BLaER1 treated with 17β-estradiol and CSF1 and Interleukin-3, amounts not matched to agents 10 nM and 100 nM (cell line): ENCODE measurements at regions not wholly inside any gene's neighbourhood (a gene's known extent, or its start where the extent isn't known, plus 50 kb on each side); places are given as distances from the start of the nearest gene placed in this dataset.

ENCODE experiments used
- H3K27ac ChIP-seq, 11 experiments: shearing (Covaris generic); formaldehyde crosslinking; 2 replicates each; pipeline ENCODE4 v1.8.1; 2022
- H3K27me3 ChIP-seq, 11 experiments: shearing (Covaris generic); formaldehyde crosslinking; 2 replicates each; pipeline ENCODE4 v1.8.1; 2022
- H3K36me3 ChIP-seq, 11 experiments: shearing (Covaris generic); formaldehyde crosslinking; 2 replicates each; pipeline ENCODE4 v1.8.1; 2022
- H3K4me1 ChIP-seq, 10 experiments: shearing (Covaris generic); formaldehyde crosslinking; 2 replicates each; pipeline ENCODE4 v1.8.1; 2022
- H3K4me2 ChIP-seq, 11 experiments: shearing (Covaris generic); formaldehyde crosslinking; 2 replicates each; pipeline ENCODE4 v1.8.1; 2022
- H3K4me3 ChIP-seq, 10 experiments: shearing (Covaris generic); formaldehyde crosslinking; 2 replicates each; pipeline ENCODE4 v1.8.1; 2022
- H3K9ac ChIP-seq, 11 experiments: shearing (Covaris generic); formaldehyde crosslinking; 2 replicates each; pipeline ENCODE4 v1.8.1; 2022
- H3K9me3 ChIP-seq, 11 experiments: shearing (Covaris generic); formaldehyde crosslinking; replicated peaks in 1 of 11; 2 replicates each; pipeline ENCODE4 v1.8.1; 2022
- H4K20me1 ChIP-seq, 11 experiments: shearing (Covaris generic); formaldehyde crosslinking; 2 replicates each; pipeline ENCODE4 v1.8.1; 2022
- Cebpa-rat ChIP-seq, 11 experiments: shearing (Covaris generic); IDR thresholded peaks; 2 replicates each; pipeline ENCODE4 v1.8.1; 2022

DNA sequence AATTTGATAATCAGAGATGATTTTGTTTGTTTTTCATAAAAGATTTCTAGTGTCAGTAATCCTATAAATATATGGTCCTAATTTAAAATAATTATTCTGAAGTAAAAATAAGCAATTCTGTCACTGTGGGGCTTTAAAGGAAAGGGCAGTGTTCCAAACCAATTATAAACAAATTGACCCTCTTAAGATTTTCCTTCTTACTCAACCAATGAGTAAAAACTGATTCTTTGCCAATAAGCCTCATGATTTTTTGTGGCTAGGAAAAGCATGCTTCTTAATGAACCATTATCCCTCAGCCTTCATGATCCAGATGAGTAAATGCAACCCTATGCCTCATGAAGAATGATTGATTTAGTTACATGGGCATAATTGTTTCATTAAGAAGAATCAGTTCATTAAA, 1010.4 kb downstream of the ADGRL3 start:
- no peak overlapping the region for H3K27ac ChIP-seq

DNA sequence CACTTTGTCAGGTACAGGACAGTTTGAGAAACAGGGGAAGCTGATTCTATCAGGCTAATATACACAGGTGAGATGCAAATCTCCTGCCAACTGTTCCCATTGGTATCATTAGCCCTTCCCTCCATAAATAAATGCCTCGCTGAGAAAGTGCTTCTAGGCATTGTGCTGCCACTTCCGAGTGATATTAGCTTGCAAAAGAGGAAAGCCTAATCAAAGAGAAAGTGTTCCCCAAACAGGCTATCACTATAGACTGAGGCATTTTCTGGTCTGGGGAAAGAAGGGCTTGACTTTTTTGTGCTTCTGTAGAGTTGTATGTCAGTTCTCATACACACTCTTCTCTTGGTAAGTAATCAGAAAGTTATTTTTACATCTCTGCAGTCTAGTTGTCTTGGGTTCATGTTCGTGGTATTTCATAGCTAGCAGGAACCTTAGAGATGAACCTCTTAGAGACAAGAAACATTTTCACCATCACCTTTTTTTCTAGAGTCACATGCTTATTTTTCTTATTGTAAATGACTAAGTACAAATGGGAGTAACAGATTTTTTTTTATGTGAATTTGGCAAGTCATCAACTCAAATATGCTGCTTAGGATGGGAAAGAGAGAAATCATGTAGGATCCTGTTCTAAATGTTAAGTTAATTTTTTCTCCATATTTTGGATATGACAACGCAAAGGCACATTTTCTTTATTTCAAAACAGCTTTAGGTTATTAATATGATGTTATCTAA, 1009.8 kb downstream of the ADGRL3 start:
- H3K9me3 ChIP-seq: no peaks in the 10 kb centered on the region
- H3K4me1 ChIP-seq: peaks cover 0 to 16% (median 0%) of the 10 kb centered on the region in 10 experiments; a peak in 4 of 20 replicates
- TF ChIP-seq Cebpa-rat (IDR thresholded peaks at IDR 0.05): no peak
- H3K27ac ChIP-seq: no peak overlapping the region
- H3K9ac ChIP-seq: no peak overlapping the region
- no peaks in the 10 kb centered on the region for H4K20me1 ChIP-seq
- H3K27me3 ChIP-seq: no peaks in the 10 kb centered on the region
- H3K4me2 ChIP-seq: no peak overlapping the region
- H3K4me3 ChIP-seq: no peak overlapping the region
- H3K36me3 ChIP-seq: no peaks in the 10 kb centered on the region

More for the DNA sequence above, 1010.4 kb downstream of the ADGRL3 start:
- no peaks in the 10 kb centered on the region for H3K36me3 ChIP-seq
- no peak for TF ChIP-seq Cebpa-rat (IDR thresholded peaks at IDR 0.05)
- H3K9me3 ChIP-seq: no peaks in the 10 kb centered on the region
- H3K9ac ChIP-seq: no peak overlapping the region
- H3K4me1 ChIP-seq: peaks cover 0 to 16% (median 0%) of the 10 kb centered on the region in 10 experiments; a peak in 4 of 20 replicates
- H3K4me3 ChIP-seq: no peak overlapping the region
- H4K20me1 ChIP-seq: no peaks in the 10 kb centered on the region
- no peak overlapping the region for H3K4me2 ChIP-seq
- H3K27me3 ChIP-seq: no peaks in the 10 kb centered on the region

DNA sequence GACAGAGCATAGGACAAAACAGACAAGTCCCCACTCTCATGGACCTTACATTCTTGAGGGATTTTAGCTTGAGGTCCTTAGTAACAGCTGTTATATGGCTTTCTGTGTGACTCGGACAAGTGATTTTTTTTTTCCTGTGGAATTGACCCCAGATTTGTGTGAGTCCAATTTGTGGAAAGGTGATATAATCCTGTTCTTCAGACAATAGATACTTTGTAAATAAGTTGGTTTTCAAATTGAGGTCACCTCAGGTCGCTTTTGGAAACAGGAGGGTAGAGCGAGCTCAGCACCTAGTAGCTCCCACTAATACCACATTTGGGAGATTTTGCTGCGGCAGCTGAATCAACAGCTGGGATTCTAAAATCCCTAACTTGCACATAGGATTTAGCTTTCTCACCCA, 1008.8 kb downstream of the ADGRL3 start:
- Histone ChIP-seq H3K27me3 (no peaks in the 10 kb centered on the region), H3K9me3 (no peaks in the 10 kb centered on the region), H3K36me3 (no peaks in the 10 kb centered on the region), H3K27ac (no peak overlapping the region), H3K4me3 (no peak overlapping the region), H3K4me2 (no peak overlapping the region), H3K4me1 (peaks cover 0 to 16% (median 0%) of the 10 kb centered on the region in 10 experiments; a peak in 4 of 20 replicates), H4K20me1 (no peaks in the 10 kb centered on the region), H3K9ac (no peak overlapping the region)
- TF ChIP-seq Cebpa-rat (IDR thresholded peaks at IDR 0.05): no peak

DNA sequence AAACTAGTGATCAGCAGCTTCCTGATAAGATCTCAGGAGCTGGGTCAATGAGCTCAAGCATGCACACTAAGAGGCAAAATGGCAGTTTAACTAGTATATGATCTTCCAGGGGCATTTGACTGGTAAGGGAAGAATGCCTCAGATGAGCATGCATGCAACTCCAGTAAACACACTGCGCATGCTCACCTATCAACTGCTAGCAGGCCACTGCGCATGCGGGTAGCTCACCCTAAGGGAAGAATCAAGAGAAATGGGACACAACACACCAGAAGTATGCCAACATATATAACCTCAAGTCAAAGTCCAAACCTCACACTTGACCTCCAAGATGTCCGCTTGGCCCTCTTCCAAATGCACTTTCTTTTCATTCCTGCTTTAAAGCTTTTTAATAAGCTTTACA, 1004.0 kb downstream of the ADGRL3 start:
- H4K20me1 ChIP-seq: no peaks in the 10 kb centered on the region
- no peaks in the 10 kb centered on the region for H3K27me3 ChIP-seq
- no peak for TF ChIP-seq Cebpa-rat (IDR thresholded peaks at IDR 0.05)
- H3K36me3 ChIP-seq: no peaks in the 10 kb centered on the region
- peaks cover 0 to 16% (median 0%) of the 10 kb centered on the region in 10 experiments; a peak in 4 of 20 replicates for H3K4me1 ChIP-seq
- no peaks in the 10 kb centered on the region for H3K9me3 ChIP-seq
- H3K27ac ChIP-seq: no peak overlapping the region
- H3K4me2 ChIP-seq: no peak overlapping the region
- H3K4me3 ChIP-seq: no peak overlapping the region
- H3K9ac ChIP-seq: no peak overlapping the region

DNA sequence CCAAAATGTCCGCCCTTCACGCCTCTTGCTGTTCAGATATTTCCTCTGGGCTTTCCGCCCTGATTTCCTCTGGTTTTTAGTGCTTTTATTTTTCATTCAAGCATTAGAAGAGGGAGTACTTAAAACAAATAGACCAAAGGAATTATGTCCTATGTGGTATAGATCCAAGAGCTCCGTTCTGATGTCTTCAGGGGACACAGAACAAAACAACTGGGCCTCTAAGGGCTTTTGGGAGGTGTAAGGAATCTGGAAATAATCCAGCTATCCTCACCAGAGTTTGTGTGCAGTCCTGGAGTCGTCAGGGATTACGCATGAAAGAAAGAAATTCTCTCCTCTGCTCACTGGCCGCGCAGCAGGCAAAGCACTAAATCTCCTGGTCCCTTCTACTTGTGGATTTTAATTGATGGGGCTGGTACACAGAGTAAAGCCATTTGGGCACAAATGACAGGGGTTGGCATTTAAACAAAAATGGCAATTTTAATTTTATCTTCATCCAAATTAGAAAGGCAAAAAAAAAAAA, 999.2 kb downstream of the ADGRL3 start:
- H3K4me1 ChIP-seq: no peaks in the 10 kb centered on the region
- H3K4me2 ChIP-seq: no peak overlapping the region
- H3K9me3 ChIP-seq: no peaks in the 10 kb centered on the region
- H3K27ac ChIP-seq: no peak overlapping the region
- H3K9ac ChIP-seq: no peak overlapping the region
- no peak overlapping the region for H3K4me3 ChIP-seq
- H3K36me3 ChIP-seq: no peaks in the 10 kb centered on the region
- no peak for TF ChIP-seq Cebpa-rat (IDR thresholded peaks at IDR 0.05)
- no peaks in the 10 kb centered on the region for H3K27me3 ChIP-seq
- no peaks in the 10 kb centered on the region for H4K20me1 ChIP-seq

DNA sequence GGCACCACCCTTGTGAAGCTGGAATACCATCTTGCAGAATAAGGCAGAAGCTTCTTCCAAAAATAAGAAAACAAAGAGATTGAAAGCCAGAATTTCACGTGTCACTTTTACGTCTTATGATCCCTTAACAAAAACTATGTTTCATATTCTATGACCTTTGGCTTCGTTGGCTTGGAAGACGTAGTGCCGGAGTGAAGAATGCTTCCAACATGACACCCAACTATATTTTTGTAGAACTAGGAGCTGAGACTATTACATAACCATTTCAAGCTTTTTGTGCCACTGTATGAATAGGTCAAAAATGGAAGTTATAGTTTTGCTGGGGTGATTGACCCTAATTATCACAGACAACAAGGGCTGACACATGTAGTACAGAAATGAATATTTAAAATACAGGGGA, 996.2 kb downstream of the ADGRL3 start:
- H3K27me3 ChIP-seq: no peaks in the 10 kb centered on the region
- no peak overlapping the region for H3K4me2 ChIP-seq
- no peaks in the 10 kb centered on the region for H3K9me3 ChIP-seq
- H4K20me1 ChIP-seq: no peaks in the 10 kb centered on the region
- H3K9ac ChIP-seq: no peak overlapping the region
- no peak overlapping the region for H3K27ac ChIP-seq
- H3K4me1 ChIP-seq: no peaks in the 10 kb centered on the region
- no peaks in the 10 kb centered on the region for H3K36me3 ChIP-seq
- no peak for TF ChIP-seq Cebpa-rat (IDR thresholded peaks at IDR 0.05)
- H3K4me3 ChIP-seq: no peak overlapping the region

DNA sequence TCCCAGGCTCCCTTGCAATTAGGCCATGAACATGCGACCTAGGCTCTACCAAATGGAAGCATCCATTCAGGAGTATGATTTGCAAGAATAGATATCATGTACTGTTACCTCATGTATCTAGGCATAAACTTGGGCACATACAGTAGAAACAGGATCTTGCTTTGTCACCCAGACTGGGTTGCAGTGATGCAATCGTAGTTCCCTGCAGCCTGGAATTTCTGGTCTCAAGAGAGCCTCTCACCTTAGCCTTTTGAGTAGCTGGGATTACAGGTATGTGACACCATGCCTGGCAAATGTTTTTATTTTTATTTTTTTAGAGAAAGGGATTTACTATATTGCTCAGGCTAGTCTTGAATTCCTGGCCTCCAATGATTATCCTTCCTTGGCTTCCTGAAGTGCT, 994.2 kb downstream of the ADGRL3 start:
- no peak overlapping the region for H3K4me3 ChIP-seq
- H3K9me3 ChIP-seq: no peaks in the 10 kb centered on the region
- no peak for TF ChIP-seq Cebpa-rat (IDR thresholded peaks at IDR 0.05)
- no peaks in the 10 kb centered on the region for H3K27me3 ChIP-seq
- no peaks in the 10 kb centered on the region for H3K4me1 ChIP-seq
- no peaks in the 10 kb centered on the region for H3K36me3 ChIP-seq
- H3K4me2 ChIP-seq: no peak overlapping the region
- no peak overlapping the region for H3K9ac ChIP-seq
- no peak overlapping the region for H3K27ac ChIP-seq
- no peaks in the 10 kb centered on the region for H4K20me1 ChIP-seq

DNA sequence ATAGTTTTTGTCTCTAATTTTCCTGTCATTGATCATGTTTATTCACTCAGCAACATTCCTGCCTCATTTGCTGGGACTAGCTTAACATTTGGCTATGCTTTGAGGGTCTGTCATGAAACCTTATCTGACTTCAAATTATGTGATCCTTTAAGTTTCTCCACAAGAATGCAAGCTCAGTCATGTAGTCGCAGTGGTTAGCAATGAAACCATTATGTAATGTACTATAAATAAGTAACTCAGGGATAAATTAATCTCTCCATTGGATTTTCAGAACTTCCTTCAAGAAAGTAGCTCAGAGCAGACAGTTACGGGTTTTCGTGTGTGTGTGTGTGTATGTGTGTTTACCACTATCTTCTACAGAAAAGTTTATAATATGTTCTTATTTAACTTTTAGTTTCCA, 993.6 kb downstream of the ADGRL3 start:
- no peaks in the 10 kb centered on the region for H3K27me3 ChIP-seq
- H3K4me2 ChIP-seq: no peak overlapping the region
- H3K9me3 ChIP-seq: no peaks in the 10 kb centered on the region
- H3K4me3 ChIP-seq: no peak overlapping the region
- H3K36me3 ChIP-seq: no peaks in the 10 kb centered on the region
- H3K4me1 ChIP-seq: no peaks in the 10 kb centered on the region
- H3K27ac ChIP-seq: no peak overlapping the region
- no peak overlapping the region for H3K9ac ChIP-seq
- no peak for TF ChIP-seq Cebpa-rat (IDR thresholded peaks at IDR 0.05)
- no peaks in the 10 kb centered on the region for H4K20me1 ChIP-seq

DNA sequence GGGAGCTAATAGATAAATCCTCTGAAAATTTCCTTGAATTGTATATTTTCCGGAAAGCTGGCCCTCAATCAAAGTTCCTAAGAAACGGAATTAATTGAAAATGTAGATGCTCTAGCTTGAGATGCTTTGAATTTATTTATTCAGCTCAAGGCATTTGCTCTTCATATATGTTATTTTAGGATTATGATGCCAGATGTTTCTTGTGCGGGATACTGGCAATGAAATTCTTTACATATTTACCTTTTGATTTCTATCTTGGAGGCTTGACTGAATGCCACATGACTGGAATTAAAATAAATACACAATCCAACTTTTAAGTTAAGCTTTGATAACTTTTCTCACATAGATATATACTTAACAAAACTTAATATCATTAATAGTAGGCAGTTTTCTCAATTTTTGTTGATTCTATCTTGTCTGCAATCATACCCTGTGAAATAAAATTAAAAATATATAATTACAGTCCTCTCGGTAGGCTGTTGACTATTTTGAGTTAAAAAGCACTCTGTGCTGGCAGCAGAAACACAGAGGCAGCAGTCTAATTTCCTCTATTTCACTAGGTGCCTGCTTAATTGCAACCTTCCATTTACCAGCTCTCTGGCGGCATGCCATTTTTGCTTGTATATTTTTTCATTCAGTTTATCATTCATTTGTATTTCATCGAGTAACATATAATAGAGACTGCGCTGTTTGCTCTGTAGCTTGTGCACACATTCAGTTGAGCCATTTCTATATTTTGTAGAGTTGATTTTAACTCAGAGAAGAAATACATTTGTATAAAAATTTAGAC, 991.5 kb downstream of the ADGRL3 start:
- TF ChIP-seq Cebpa-rat (IDR thresholded peaks at IDR 0.05): no peak
- Histone ChIP-seq H3K27me3 (no peaks in the 10 kb centered on the region), H3K9me3 (no peaks in the 10 kb centered on the region), H3K4me3 (no peak overlapping the region), H3K4me2 (no peak overlapping the region), H3K4me1 (no peaks in the 10 kb centered on the region), H3K36me3 (no peaks in the 10 kb centered on the region), H3K27ac (no peak overlapping the region), H3K9ac (no peak overlapping the region), H4K20me1 (no peaks in the 10 kb centered on the region)
